ENCODE measurements at regions not wholly inside any gene's neighbourhood (a gene's known extent, or its start where the extent isn't known, plus 50 kb on each side); places are given as distances from the start of the nearest gene placed in this dataset.

DNA sequence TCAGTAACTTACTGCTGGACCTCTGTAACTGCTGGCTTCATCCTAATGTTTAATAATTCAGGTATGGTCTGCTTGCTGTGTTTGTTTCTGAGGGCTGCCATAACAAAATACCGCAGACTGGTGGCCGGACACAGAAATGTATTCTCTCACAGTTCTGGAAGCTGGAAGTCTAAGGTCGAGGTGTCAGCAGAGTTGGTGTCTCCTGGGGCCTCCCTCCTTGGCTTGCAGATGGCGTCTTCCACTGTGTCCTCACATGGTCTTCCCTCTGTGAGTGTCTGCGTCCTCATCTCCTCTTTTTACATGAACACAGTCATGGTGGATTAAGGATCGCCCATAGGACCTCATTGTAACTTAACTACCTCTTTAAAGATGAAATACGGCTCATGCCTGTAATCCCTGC is 389.7 kb upstream of the JARID2 start:
- TF ChIP-seq, protein P1, sequence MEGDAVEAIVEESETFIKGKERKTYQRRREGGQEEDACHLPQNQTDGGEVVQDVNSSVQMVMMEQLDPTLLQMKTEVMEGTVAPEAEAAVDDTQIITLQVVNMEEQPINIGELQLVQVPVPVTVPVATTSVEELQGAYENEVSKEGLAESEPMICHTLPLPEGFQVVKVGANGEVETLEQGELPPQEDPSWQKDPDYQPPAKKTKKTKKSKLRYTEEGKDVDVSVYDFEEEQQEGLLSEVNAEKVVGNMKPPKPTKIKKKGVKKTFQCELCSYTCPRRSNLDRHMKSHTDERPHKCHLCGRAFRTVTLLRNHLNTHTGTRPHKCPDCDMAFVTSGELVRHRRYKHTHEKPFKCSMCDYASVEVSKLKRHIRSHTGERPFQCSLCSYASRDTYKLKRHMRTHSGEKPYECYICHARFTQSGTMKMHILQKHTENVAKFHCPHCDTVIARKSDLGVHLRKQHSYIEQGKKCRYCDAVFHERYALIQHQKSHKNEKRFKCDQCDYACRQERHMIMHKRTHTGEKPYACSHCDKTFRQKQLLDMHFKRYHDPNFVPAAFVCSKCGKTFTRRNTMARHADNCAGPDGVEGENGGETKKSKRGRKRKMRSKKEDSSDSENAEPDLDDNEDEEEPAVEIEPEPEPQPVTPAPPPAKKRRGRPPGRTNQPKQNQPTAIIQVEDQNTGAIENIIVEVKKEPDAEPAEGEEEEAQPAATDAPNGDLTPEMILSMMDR (IDR thresholded peaks at IDR 0.05; ENCODE audit: insufficient read depth, low read length, poor library complexity, severe bottlenecking): no peak
- no peak for TF ChIP-seq EZH2phosphoT487 (conservative IDR thresholded peaks at IDR 0.05; ENCODE audit: low read length)
